GM18505 (cell line): ENCODE measurements at regions not wholly inside any gene's neighbourhood (a gene's known extent, or its start where the extent isn't known, plus 50 kb on each side); places are given as distances from the start of the nearest gene placed in this dataset.
"Not testable (repeated sequence)": the region's sequence is repeated elsewhere in the genome, so short reads cannot be mapped to it uniquely, and the experiment has no call there.

Source experiments
- ATAC-seq: cut with Tn5 transposase; IDR thresholded peaks from one replicate; pipeline ENCODE4 v1.9.1; 2021; ENCODE audit not compliant: unreplicated experiment
- POLR2A ChIP-seq: IDR thresholded peaks from 4 replicates; pipeline ENCODE4 v1.6.1; 2011; ENCODE audit warnings: borderline replicate concordance; ENCODE audit not compliant: insufficient read depth, insufficient read length; ENCODE audit errors: extremely low read depth

GRCh38 chr7:152522571-152523067, 86.8 kb upstream of the KMT2C start:
- no peak for ATAC-seq
- no peak for TF ChIP-seq POLR2A

- ATAC-seq: no peak
- no peak for TF ChIP-seq POLR2A
Observed at GRCh38 chr7:152521420-152522337, 85.9 kb upstream of the KMT2C start.

GRCh38 chr7:152520861-152521302, 85.1 kb upstream of the KMT2C start:
- no peak for ATAC-seq
- no peak for TF ChIP-seq POLR2A

GRCh38 chr7:152519290-152519689, 83.5 kb upstream of the KMT2C start:
- ATAC-seq: no peak
- TF ChIP-seq POLR2A: no peak

- no peak for ATAC-seq
- TF ChIP-seq POLR2A: no peak
Observed at GRCh38 chr7:152516216-152516615, 80.4 kb upstream of the KMT2C start.

- not testable (repeated sequence) for ATAC-seq
Observed at GRCh38 chr7:152515266-152515950, 79.6 kb upstream of the KMT2C start.

- ATAC-seq: no peak
- TF ChIP-seq POLR2A: no peak
Observed at GRCh38 chr7:152514771-152515105, 78.9 kb upstream of the KMT2C start.

GRCh38 chr7:152513861-152514770, 78.3 kb upstream of the KMT2C start:
- no peak for TF ChIP-seq POLR2A
- ATAC-seq: no peak

- TF ChIP-seq POLR2A: no peak
- ATAC-seq: no peak
Observed at GRCh38 chr7:152512706-152513105, 76.9 kb upstream of the KMT2C start.

GRCh38 chr7:152511736-152512135, 75.9 kb upstream of the KMT2C start:
- TF ChIP-seq POLR2A: no peak
- ATAC-seq: no peak

GRCh38 chr7:152508701-152509100, 72.9 kb upstream of the KMT2C start:
- no peak for ATAC-seq
- TF ChIP-seq POLR2A: no peak

- no peak for TF ChIP-seq POLR2A
- ATAC-seq: no peak
Observed at GRCh38 chr7:152505606-152506005, 69.8 kb upstream of the KMT2C start.

- no peak for ATAC-seq
- TF ChIP-seq POLR2A: no peak
Observed at GRCh38 chr7:152504816-152505215, 69.0 kb upstream of the KMT2C start.
